Endothelial cell of umbilical vein (primary cell): ENCODE measurements at regions not wholly inside any gene's neighbourhood (a gene's known extent, or its start where the extent isn't known, plus 50 kb on each side); places are given as distances from the start of the nearest gene placed in this dataset.

ENCODE experiments used
- BruUV-seq: library from RNA; stranded (reverse); fragments of 400-500 nt; replicated peaks from 2 replicates; lab custom pipeline; 2021; lab: Mats Ljungman, UMichigan
- CTCF ChIA-PET: fragments of 300-600, 350-600 bp; sonication (Branson Sonifier 250); formaldehyde crosslinking; loops from one replicate; lab custom pipeline; 2021; ENCODE audit warnings: antibody characterized with exemption, inconsistent platforms; lab: Charles Lee
- POLR2A ChIA-PET: fragments of 300-600, 350-600 bp; sonication (Branson Sonifier 250); formaldehyde crosslinking; loops from one replicate; lab custom pipeline; 2021; ENCODE audit warnings: antibody characterized with exemption, inconsistent platforms; lab: Charles Lee
- DNase-seq: peaks from one replicate; pipeline ENCODE4 v3.0.0-alpha.2; 2011; ENCODE audit warnings: low read depth, low spot score
- FAIRE-seq: peaks from 2 replicates; lab custom pipeline; 2011; peaks lifted over from hg19 to GRCh38; lab: Jason Lieb, UNC
- H2AFZ ChIP-seq: 2 replicates; pipeline ENCODE4 v1.6.0; 2012; ENCODE audit warnings: low read depth, low read length, control low read depth, inconsistent platforms
- H3K27ac ChIP-seq: 2 replicates; pipeline ENCODE4 v1.5.1; 2011; ENCODE audit warnings: low read depth, mild to moderate bottlenecking, control low read depth, low read length, moderate library complexity; ENCODE audit not compliant: insufficient read depth
- H3K27me3 ChIP-seq, 2 experiments: 2 replicates each; pipeline versions ENCODE4 v1.6.0 to v1.6.1; 2011; ENCODE audit warnings: low read length in 2 of 2, mixed read lengths in 1 of 2; ENCODE audit not compliant: control insufficient read depth in 2 of 2, insufficient read depth in 2 of 2
- H3K36me3 ChIP-seq, 2 experiments: 2 replicates in 1 of 2; 3 replicates in 1 of 2; pipeline ENCODE4 v1.5.1; 2011; ENCODE audit warnings: low read length in 2 of 2, mild to moderate bottlenecking in 1 of 2, moderate library complexity in 1 of 2; ENCODE audit not compliant: control insufficient read depth in 2 of 2, insufficient read depth in 2 of 2; ENCODE audit errors: extremely low read depth in 1 of 2
- H3K4me1 ChIP-seq: 3 replicates; pipeline ENCODE4 v1.5.1; 2011; ENCODE audit warnings: mild to moderate bottlenecking, low read length; ENCODE audit not compliant: control insufficient read depth, insufficient read depth; ENCODE audit errors: extremely low read depth
- H3K4me2 ChIP-seq: 2 replicates; pipeline ENCODE4 v1.6.1; 2011; ENCODE audit warnings: low read length, control low read depth, mixed read lengths; ENCODE audit not compliant: insufficient read depth
- H3K4me3 ChIP-seq, 3 experiments: fragments of 200-600 bp in 1 of 3; sonication (generic), shearing (Covaris generic) in 1 of 3; replicated peaks in 1 of 3; 2 replicates each; pipeline ENCODE4 v1.5.1; 2011 to 2016; ENCODE audit warnings: control low read depth in 3 of 3, low read length in 3 of 3, mild to moderate bottlenecking in 2 of 3, inconsistent platforms in 1 of 3, low read depth in 1 of 3, moderate library complexity in 1 of 3; ENCODE audit not compliant: insufficient read depth in 1 of 3
- H3K79me2 ChIP-seq: 2 replicates; pipeline ENCODE4 v1.6.0; 2012; ENCODE audit warnings: low read length, inconsistent platforms; ENCODE audit not compliant: control insufficient read depth, insufficient read depth
- H3K9ac ChIP-seq: replicated peaks from 2 replicates; pipeline ENCODE3; 2011; ENCODE audit warnings: low read length, control low read depth; ENCODE audit not compliant: insufficient read depth; ENCODE audit errors: extremely low read depth
- H3K9me1 ChIP-seq: replicated peaks from 3 replicates; pipeline ENCODE4 v1.6.0; 2011; ENCODE audit warnings: mild to moderate bottlenecking, low read length; ENCODE audit not compliant: control insufficient read depth, insufficient read depth; ENCODE audit errors: extremely low read depth
- H3K9me3 ChIP-seq: replicated peaks from 2 replicates; pipeline ENCODE4 v1.5.1; 2012; ENCODE audit warnings: low read length, inconsistent platforms; ENCODE audit not compliant: control insufficient read depth, insufficient read depth
- H4K20me1 ChIP-seq: replicated peaks from 2 replicates; pipeline ENCODE3; 2011; ENCODE audit warnings: mild to moderate bottlenecking, low read length; ENCODE audit not compliant: control insufficient read depth, insufficient read depth; ENCODE audit errors: extremely low read depth
- CTCF ChIP-seq, 2 donors: IDR thresholded peaks; 1 replicate in 1 of 2; 2 replicates in 1 of 2; pipeline ENCODE4 v1.5.1; 2011; ENCODE audit warnings: low read length in 2 of 2, mild to moderate bottlenecking in 2 of 2, moderate library complexity in 2 of 2, control low read depth in 1 of 2, inconsistent platforms in 1 of 2, low read depth in 1 of 2; ENCODE audit not compliant: insufficient read depth in 1 of 2; ENCODE audit errors: extremely low read depth in 1 of 2
- EZH2 ChIP-seq: IDR thresholded peaks from 2 replicates; pipeline ENCODE4 v1.6.1; 2012; ENCODE audit warnings: borderline replicate concordance, low read depth, mild to moderate bottlenecking, moderate library complexity, low read length, inconsistent platforms; ENCODE audit not compliant: severe bottlenecking
- FOS ChIP-seq: IDR thresholded peaks from 2 replicates; pipeline ENCODE4 v1.6.1; 2011; ENCODE audit warnings: mild to moderate bottlenecking, low read length, moderate library complexity, borderline replicate concordance; ENCODE audit not compliant: insufficient read depth
- GATA2 ChIP-seq: IDR thresholded peaks from 2 replicates; pipeline ENCODE4 v1.7.0; 2011; ENCODE audit warnings: low read depth, mild to moderate bottlenecking, moderate library complexity, mixed read lengths, low read length; ENCODE audit not compliant: insufficient read length, insufficient read depth
- JUN ChIP-seq: IDR thresholded peaks from 2 replicates; pipeline ENCODE4 v1.6.1; 2011; ENCODE audit warnings: borderline replicate concordance, low read depth; ENCODE audit not compliant: insufficient read length, insufficient read depth
- MAX ChIP-seq: IDR thresholded peaks from 2 replicates; pipeline ENCODE4 v1.6.1; 2011; ENCODE audit not compliant: insufficient read depth, insufficient read length
- MYC ChIP-seq: IDR thresholded peaks from one replicate; pipeline ENCODE4 v1.6.1; 2011; ENCODE audit warnings: mild to moderate bottlenecking, low read depth, low read length
- POLR2A ChIP-seq: IDR thresholded peaks from 2 replicates; pipeline ENCODE4 v1.6.1; 2012; ENCODE audit warnings: low read depth, mild to moderate bottlenecking, control low read depth, low read length
- POLR2AphosphoS5 ChIP-seq: IDR thresholded peaks from 2 replicates; pipeline ENCODE4 v1.6.1; 2012; ENCODE audit warnings: low read depth, mild to moderate bottlenecking, control low read depth, low read length, moderate library complexity; ENCODE audit not compliant: insufficient read depth
- dilution Hi-C: fragments of 300-500 bp; cut with MboI; formaldehyde crosslinking; loops from one replicate; pipeline ENCODE4 v1.15.0; 2019; ENCODE audit warnings: low sequenced_read_pairs; ENCODE audit not compliant: extremely low pct_ligation_motif_present
- intact Hi-C: fragments of 100-400 bp; cut with micrococcal nuclease; formaldehyde crosslinking; loops from one replicate; pipeline ENCODE4 v1.10.0; 2022

GRCh38 chr5:19256036-19256435, 732.0 kb downstream of the CDH18 start:
- Histone ChIP-seq H3K36me3 (no peaks in the 10 kb centered on the region), H3K79me2 (no peaks in the 10 kb centered on the region), H3K4me3 (no peak overlapping the region), H3K4me2 (no peak overlapping the region), H3K27ac (no peak overlapping the region), H4K20me1 (no peaks in the 10 kb centered on the region), H3K4me1 (no peaks in the 10 kb centered on the region), H3K9me1 (no peaks in the 10 kb centered on the region), H2AFZ (no peak overlapping the region), H3K27me3 (no peaks in the 10 kb centered on the region), H3K9ac (no peak overlapping the region), H3K9me3 (no peaks in the 10 kb centered on the region)
- intact Hi-C loops (no loop called here), dilution Hi-C loops (no loop called here)
- ChIA-PET POLR2A (no interaction called here), CTCF (no interaction called here)
- no TSS peak for BruUV-seq
- TF ChIP-seq JUN, result no peak
- TF ChIP-seq MAX, result no peak
- TF ChIP-seq MYC, result no peak
- TF ChIP-seq CTCF (IDR thresholded peaks at IDR 0.05; ENCODE audit: extremely low read depth in 1 of 2, insufficient read depth in 1 of 2, low read depth in 1 of 2, low read length in 2 of 2), result no peak
- TF ChIP-seq GATA2, result no peak
- TF ChIP-seq FOS, result no peak
- TF ChIP-seq EZH2, result no peak
- no peak for TF ChIP-seq POLR2AphosphoS5
- no peak for TF ChIP-seq POLR2A
- DNase-seq, result no peak
- FAIRE-seq, result no peak
